ENCODE measurements at regions not wholly inside any gene's neighbourhood (a gene's known extent, or its start where the extent isn't known, plus 50 kb on each side); places are given as distances from the start of the nearest gene placed in this dataset.

DNA sequence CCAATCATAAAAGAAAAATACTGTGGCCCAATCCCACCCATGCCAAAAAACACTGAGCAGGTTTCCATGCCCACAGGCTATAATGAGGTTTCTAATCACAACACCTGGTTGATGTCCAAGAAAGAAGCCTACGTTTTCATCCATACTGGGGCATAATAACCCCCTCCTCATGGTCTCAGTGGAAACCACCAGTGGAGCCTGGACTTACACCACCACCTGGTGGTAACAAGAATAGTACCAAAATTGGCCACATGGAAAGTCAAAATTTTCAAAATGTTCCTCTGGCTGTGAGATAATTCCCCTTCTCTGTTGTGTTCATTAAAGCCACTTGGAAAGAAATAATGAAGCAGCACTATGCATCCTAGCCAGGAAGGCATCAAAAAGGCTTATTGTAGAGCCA lies 687.3 kb upstream of the ST8SIA4 start (continued):
- peak; percentile 18 to 67 (median 57) for TF ChIP-seq CTCF (IDR thresholded peaks at IDR 0.05; ENCODE audit: control extremely low read depth in 1 of 3, insufficient read depth in 1 of 3, low read depth in 1 of 3, low read length in 3 of 3)
- no peak for TF ChIP-seq YY1 (IDR thresholded peaks at IDR 0.05; ENCODE audit: low read depth, low read length)

All from H1 (cell line).